H1 (cell line): ENCODE measurements at regions not wholly inside any gene's neighbourhood (a gene's known extent, or its start where the extent isn't known, plus 50 kb on each side); places are given as distances from the start of the nearest gene placed in this dataset.

Experiments
- CTCF ChIA-PET: fragments of 300-600 bp; sonication (Branson Sonifier 250); formaldehyde crosslinking; loops from one replicate; lab custom pipeline; 2021; ENCODE audit not compliant: partially characterized antibody; lab: Charles Lee
- POLR2A ChIA-PET: fragments of 300-600 bp; sonication (Branson Sonifier 250); formaldehyde crosslinking; loops from one replicate; lab custom pipeline; 2021; ENCODE audit warnings: inconsistent platforms; ENCODE audit not compliant: partially characterized antibody; lab: Charles Lee
- DNase-seq, 2 experiments: peaks; one replicate each; pipeline versions ENCODE4 v3.0.0 to v3.0.0-alpha.2; 2010 to 2022; ENCODE audit warnings: low spot score in 2 of 2, low read depth in 1 of 2, mixed read lengths in 1 of 2
- FAIRE-seq: peaks from 2 replicates; lab custom pipeline; 2011; peaks lifted over from hg19 to GRCh38; lab: Jason Lieb, UNC
- H2AFZ ChIP-seq: 2 replicates; pipeline ENCODE4 v1.8.1; 2012; ENCODE audit warnings: low read length, inconsistent platforms
- H2AK5ac ChIP-seq: 2 replicates; pipeline ENCODE4 v1.6.1; 2013; ENCODE audit warnings: low read depth, low read length
- H2BK120ac ChIP-seq: replicated peaks from 2 replicates; pipeline ENCODE3; 2013; ENCODE audit warnings: low read depth, low read length, inconsistent platforms
- H2BK12ac ChIP-seq: 2 replicates; pipeline ENCODE4 v1.6.1; 2013; ENCODE audit warnings: low read depth, low read length
- H2BK15ac ChIP-seq: 2 replicates; pipeline ENCODE4 v1.6.1; 2013; ENCODE audit warnings: low read length
- H2BK20ac ChIP-seq: 2 replicates; pipeline ENCODE4 v1.6.1; 2013; ENCODE audit warnings: low read length
- H2BK5ac ChIP-seq: 2 replicates; pipeline ENCODE4 v1.6.1; 2013; ENCODE audit warnings: low read depth, low read length
- H3K14ac ChIP-seq: 2 replicates; pipeline ENCODE4 v1.6.1; 2013; ENCODE audit warnings: inconsistent platforms; ENCODE audit not compliant: insufficient read length
- H3K18ac ChIP-seq: 2 replicates; pipeline ENCODE4 v1.6.1; 2013; ENCODE audit warnings: low read length; ENCODE audit errors: extremely low read depth
- H3K23ac ChIP-seq: 2 replicates; pipeline ENCODE4 v1.6.1; 2013; ENCODE audit warnings: inconsistent platforms; ENCODE audit not compliant: insufficient read length
- H3K23me2 ChIP-seq: 2 replicates; pipeline ENCODE4 v1.6.1; 2013; ENCODE audit warnings: low read depth, low read length
- H3K27ac ChIP-seq: 2 replicates; pipeline ENCODE4 v1.6.1; 2011; ENCODE audit warnings: low read depth, low read length, inconsistent platforms
- H3K27me3 ChIP-seq, 4 experiments: replicated peaks in 1 of 4; 1 replicate in 1 of 4; 2 replicates in 3 of 4; pipeline versions ENCODE4 v1.6.1 to v1.8.1; 2011 to 2013; ENCODE audit warnings: low read length in 3 of 4, mild to moderate bottlenecking in 3 of 4, inconsistent platforms in 2 of 4, mixed read lengths in 2 of 4, moderate library complexity in 1 of 4; ENCODE audit not compliant: control insufficient read depth in 3 of 4, insufficient read depth in 3 of 4; ENCODE audit errors: extremely low read depth in 1 of 4
- H3K36me3 ChIP-seq, 4 experiments: 2 replicates each; pipeline versions ENCODE4 v1.6.1 to v1.8.1; 2011 to 2013; ENCODE audit warnings: mild to moderate bottlenecking in 4 of 4, low read length in 3 of 4, moderate library complexity in 2 of 4, control low read depth in 1 of 4, inconsistent platforms in 1 of 4; ENCODE audit not compliant: insufficient read depth in 4 of 4, control insufficient read depth in 2 of 4
- H3K4ac ChIP-seq: replicated peaks from 2 replicates; pipeline ENCODE3; 2013; ENCODE audit warnings: low read length, low read depth, mixed read lengths, inconsistent platforms; ENCODE audit not compliant: insufficient read length
- H3K4me1 ChIP-seq, 4 experiments: replicated peaks in 1 of 4; 1 replicate in 1 of 4; 2 replicates in 3 of 4; pipeline versions ENCODE4 v1.6.1 to v1.8.1; 2011 to 2013; ENCODE audit warnings: low read length in 3 of 4, inconsistent platforms in 2 of 4, mixed read lengths in 1 of 4; ENCODE audit not compliant: insufficient read depth in 4 of 4, control insufficient read depth in 3 of 4
- H3K4me2 ChIP-seq, 2 experiments: 2 replicates each; pipeline versions ENCODE4 v1.6.1 to v1.8.1; 2011 to 2013; ENCODE audit warnings: low read depth in 2 of 2, low read length in 2 of 2, control low read depth in 1 of 2, inconsistent platforms in 1 of 2, mild to moderate bottlenecking in 1 of 2; ENCODE audit not compliant: insufficient read depth in 1 of 2
- H3K4me3 ChIP-seq, 4 experiments: fragments of 200-600, 300-600 bp in 1 of 4; sonication (generic), shearing (Covaris generic), sonication (Bioruptor Twin) in 1 of 4; 2 replicates each; pipeline versions ENCODE4 v1.5.1 to v1.8.1; 2011 to 2016; ENCODE audit warnings: low read length in 4 of 4, low read depth in 3 of 4, control low read depth in 2 of 4, inconsistent platforms in 2 of 4, mild to moderate bottlenecking in 2 of 4, mixed read lengths in 1 of 4, moderate library complexity in 1 of 4; ENCODE audit not compliant: insufficient read depth in 2 of 4; ENCODE audit errors: extremely low read depth in 1 of 4
- H3K56ac ChIP-seq: replicated peaks from 2 replicates; pipeline ENCODE3; 2013; ENCODE audit warnings: low read depth, mild to moderate bottlenecking, mixed read lengths, low read length, inconsistent platforms; ENCODE audit not compliant: insufficient read length
- H3K79me1 ChIP-seq: 2 replicates; pipeline ENCODE4 v1.6.1; 2013; ENCODE audit warnings: low read depth, low read length, control low read depth
- H3K79me2 ChIP-seq, 2 experiments: 2 replicates each; pipeline versions ENCODE4 v1.6.1 to v1.8.1; 2012 to 2013; ENCODE audit warnings: low read length in 2 of 2, mild to moderate bottlenecking in 2 of 2, inconsistent platforms in 1 of 2; ENCODE audit not compliant: insufficient read depth in 2 of 2, control insufficient read depth in 1 of 2
- H3K9ac ChIP-seq, 4 experiments: replicated peaks in 1 of 4; 1 replicate in 1 of 4; 2 replicates in 3 of 4; pipeline versions ENCODE4 v1.6.1 to v1.8.1; 2011 to 2013; ENCODE audit warnings: low read depth in 3 of 4, low read length in 3 of 4, control low read depth in 2 of 4, mild to moderate bottlenecking in 2 of 4, moderate library complexity in 2 of 4, inconsistent platforms in 1 of 4; ENCODE audit errors: extremely low read depth in 1 of 4
- H3K9me3 ChIP-seq, 2 experiments: 2 replicates each; pipeline versions ENCODE4 v1.6.1 to v1.8.1; 2012 to 2013; ENCODE audit warnings: mild to moderate bottlenecking in 2 of 2, moderate library complexity in 2 of 2, control low read depth in 1 of 2, inconsistent platforms in 1 of 2, low read depth in 1 of 2, low read length in 1 of 2, mixed read lengths in 1 of 2; ENCODE audit not compliant: insufficient read depth in 2 of 2
- H4K20me1 ChIP-seq, 2 experiments: replicated peaks in 1 of 2; 2 replicates each; pipeline versions ENCODE3 to v1.8.1; 2011 to 2013; ENCODE audit warnings: inconsistent platforms in 2 of 2, low read length in 2 of 2, mild to moderate bottlenecking in 1 of 2; ENCODE audit not compliant: insufficient read depth in 2 of 2, control insufficient read depth in 1 of 2
- H4K5ac ChIP-seq: 2 replicates; pipeline ENCODE4 v1.6.1; 2013; ENCODE audit warnings: low read length, low read depth, mixed read lengths, inconsistent platforms; ENCODE audit not compliant: insufficient read length
- H4K8ac ChIP-seq: 2 replicates; pipeline ENCODE4 v1.8.0; 2013; ENCODE audit warnings: mild to moderate bottlenecking, moderate library complexity, low read length, inconsistent platforms; ENCODE audit not compliant: insufficient read depth; ENCODE audit errors: extremely low read depth
- H4K91ac ChIP-seq: replicated peaks from 2 replicates; pipeline ENCODE3; 2013; ENCODE audit warnings: low read length, mixed read lengths, inconsistent platforms; ENCODE audit not compliant: insufficient read length
- BCL11A ChIP-seq, 2 experiments: IDR thresholded peaks; one replicate each; pipeline ENCODE4 v1.6.1; 2011; ENCODE audit warnings: low read depth in 2 of 2, low read length in 2 of 2, mild to moderate bottlenecking in 2 of 2
- CHD1 ChIP-seq: IDR thresholded peaks from 2 replicates; pipeline ENCODE4 v1.6.1; 2012; ENCODE audit warnings: low read depth, low read length, improper control_type of control experiment
- SP4 ChIP-seq: IDR thresholded peaks from 2 replicates; pipeline ENCODE4 v1.6.1; 2012; ENCODE audit warnings: low read length, inconsistent platforms
- YY1 ChIP-seq: IDR thresholded peaks from 2 replicates; pipeline ENCODE4 v1.6.1; 2011; ENCODE audit warnings: low read depth, mild to moderate bottlenecking, low read length
- WGBS, 2 experiments: shearing (Covaris generic) in 1 of 2; methylation state at CpG; one replicate each; pipeline versions ENCODE4 v1.1.6 to v1.1.7; 2013 to 2015; ENCODE audit warnings: low lambda C conversion rate in 2 of 2, mixed read lengths in 2 of 2, inconsistent platforms in 1 of 2, low coverage in 1 of 2, missing lambda C conversion rate in 1 of 2; ENCODE audit not compliant: insufficient replicate concordance in 2 of 2, insufficient coverage in 1 of 2, insufficient read length in 1 of 2; ENCODE audit errors: extremely low coverage in 1 of 2, missing lambda C conversion rate in 1 of 2; 5-methylcytosine and 5-hydroxymethylcytosine counted together

DNA sequence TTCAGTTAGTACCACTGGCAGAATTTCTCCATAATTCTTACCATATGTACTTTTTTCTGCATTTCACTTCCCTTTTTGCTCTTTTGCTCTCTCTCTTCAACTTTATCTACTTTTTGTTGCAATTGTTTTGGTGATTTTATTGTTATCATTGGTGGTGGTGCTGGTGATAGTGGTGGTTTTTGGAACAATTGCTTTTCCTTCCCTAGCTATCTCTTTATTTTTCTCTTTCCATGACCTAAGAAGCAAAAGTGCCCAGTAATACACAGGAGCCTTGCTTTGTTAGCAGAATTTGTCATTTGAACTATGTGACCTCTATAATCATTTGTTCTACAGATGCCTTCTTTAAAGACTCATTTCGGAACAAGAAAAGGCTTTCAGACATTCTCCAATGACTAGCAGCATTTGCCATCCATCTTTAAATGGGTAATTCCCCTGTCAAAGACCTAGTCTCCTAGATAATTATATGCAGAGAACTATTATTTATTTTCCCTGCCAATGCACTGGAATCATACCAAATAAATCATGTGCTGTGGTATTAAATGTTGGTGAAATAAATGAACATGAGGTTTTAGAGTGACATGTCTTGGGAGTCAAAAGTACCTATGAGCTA lies 154.5 kb downstream of the GASK1B start:
- Histone ChIP-seq H3K56ac (no peak overlapping the region), H3K23me2 (no peaks in the 10 kb centered on the region), H3K27ac (no peak overlapping the region), H2AFZ (no peak overlapping the region), H4K5ac (no peak overlapping the region), H3K23ac (no peak overlapping the region), H3K4me2 (no peak overlapping the region), H3K79me1 (no peaks in the 10 kb centered on the region), H2BK5ac (no peak overlapping the region), H3K4me1 (no peaks in the 10 kb centered on the region), H2BK20ac (no peak overlapping the region), H4K91ac (no peak overlapping the region), H4K20me1 (no peaks in the 10 kb centered on the region), H3K4me3 (no peak overlapping the region), H3K79me2 (no peaks in the 10 kb centered on the region), H3K9me3 (no peaks in the 10 kb centered on the region), H3K27me3 (no peaks in the 10 kb centered on the region), H3K9ac (no peak overlapping the region), H2BK12ac (no peak overlapping the region), H4K8ac (no peak overlapping the region), H3K14ac (no peak overlapping the region), H3K4ac (no peak overlapping the region), H2AK5ac (no peak overlapping the region), H2BK120ac (no peak overlapping the region), H3K36me3 (no peaks in the 10 kb centered on the region), H2BK15ac (no peak overlapping the region), H3K18ac (no peak overlapping the region)
- no peak for DNase-seq
- ChIA-PET CTCF (interaction anchor here (0.5 to 1.0 kb wide), 3 partner anchors 42 to 107 kb away, joined by 3 read pairs; no protein-coding TSS in a partner anchor), POLR2A (no interaction called here)
- FAIRE-seq = no peak
- 95% methylated on average over 1 of the region's 1 CpG; no CpG with 5 or more reads in 1 of the 2 experiments for WGBS, 2 experiments
- TF ChIP-seq SP4 (no peak), BCL11A (IDR thresholded peaks at IDR 0.05; ENCODE audit: low read depth in 2 of 2, low read length in 2 of 2) (no peak), CHD1 (no peak), YY1 (no peak)
